ENCODE measurements at regions not wholly inside any gene's neighbourhood (a gene's known extent, or its start where the extent isn't known, plus 50 kb on each side); places are given as distances from the start of the nearest gene placed in this dataset.

DNA sequence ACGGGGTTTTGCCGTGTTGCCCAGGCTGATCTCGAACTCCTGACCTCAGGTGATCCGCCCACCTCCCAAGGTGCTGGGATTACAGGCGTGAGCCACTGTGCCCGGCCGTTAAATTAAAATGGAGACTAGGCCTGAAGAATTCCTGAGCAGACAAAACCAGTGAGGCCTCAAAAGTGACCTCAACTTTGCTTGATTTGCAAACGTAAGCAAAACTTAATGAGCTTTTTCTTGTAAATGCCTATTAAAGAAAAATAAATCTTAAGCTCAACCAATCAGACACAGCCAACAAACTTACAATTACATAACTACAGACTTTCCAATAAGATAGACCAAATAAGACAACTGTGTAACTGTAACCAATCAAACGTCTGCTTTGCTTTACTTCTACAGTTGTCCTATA lies 111.3 kb upstream of the SEMA6A start:
- H3K4me3 Mint-ChIP-seq = no peak overlapping the region
- H3K27me3 Mint-ChIP-seq (ENCODE audit: insufficient read depth) = no peaks in the 10 kb centered on the region
- DNase-seq = no peak
- peaks cover 35% of the 10 kb centered on the region for H3K9me3 Mint-ChIP-seq
- H3K4me1 Mint-ChIP-seq (ENCODE audit: low read depth) = no peaks in the 10 kb centered on the region
- no peak overlapping the region for H3K27ac Mint-ChIP-seq
- TF ChIP-seq CTCF (IDR thresholded peaks at IDR 0.05) = no peak
- no peaks in the 10 kb centered on the region for H3K36me3 Mint-ChIP-seq (ENCODE audit: low read depth)

GRCh38 chr5:116685069-116685468 lies 110.4 kb upstream of the SEMA6A start:
- Mint-ChIP-seq H3K27ac (no peak overlapping the region), H3K4me1 (ENCODE audit: low read depth) (no peaks in the 10 kb centered on the region), H3K27me3 (ENCODE audit: insufficient read depth) (no peaks in the 10 kb centered on the region), H3K9me3 (peaks cover 44% of the 10 kb centered on the region), H3K36me3 (ENCODE audit: low read depth) (no peaks in the 10 kb centered on the region), H3K4me3 (no peak overlapping the region)
- TF ChIP-seq CTCF (IDR thresholded peaks at IDR 0.05) = no peak
- no peak for DNase-seq

DNA sequence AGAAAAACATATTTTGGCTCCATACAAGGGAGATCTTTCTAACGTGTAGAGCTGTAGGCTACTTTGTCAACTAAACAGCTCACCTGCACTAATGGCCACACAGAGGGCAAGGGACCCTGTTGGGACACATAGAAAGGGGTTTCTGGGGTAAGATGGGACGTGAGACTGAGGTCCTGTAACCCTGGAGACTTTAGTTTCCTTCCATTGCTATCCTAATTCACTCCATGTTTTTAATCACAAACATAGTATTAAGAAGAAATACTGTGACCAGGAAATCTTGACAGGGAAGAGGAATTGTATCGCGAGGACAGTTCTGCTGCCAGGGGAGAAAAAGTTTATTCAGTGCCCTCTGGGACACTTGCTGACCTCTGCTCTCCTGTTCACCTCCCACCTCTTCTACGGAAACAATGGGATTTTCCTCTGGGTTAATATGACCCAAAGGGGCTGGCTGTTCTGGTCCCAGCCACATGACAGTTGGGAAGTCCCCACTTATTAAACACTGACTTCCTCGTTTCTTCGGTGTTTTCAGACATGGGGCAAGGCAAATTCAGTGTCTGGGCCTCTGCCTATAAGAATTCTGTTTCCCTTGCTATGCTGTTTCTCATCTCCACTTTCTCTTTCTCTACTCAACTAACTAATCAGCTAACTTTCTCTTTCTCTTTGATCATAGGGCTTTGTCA lies 106.9 kb upstream of the SEMA6A start:
- Mint-ChIP-seq H3K27ac (no peak overlapping the region), H3K4me1 (ENCODE audit: low read depth) (no peaks in the 10 kb centered on the region), H3K36me3 (ENCODE audit: low read depth) (no peaks in the 10 kb centered on the region), H3K4me3 (no peak overlapping the region), H3K9me3 (peaks cover 55% of the 10 kb centered on the region), H3K27me3 (ENCODE audit: insufficient read depth) (peaks cover under 1% of the 10 kb centered on the region; the same call in 1 of the 2 replicates)
- no peak for TF ChIP-seq CTCF (IDR thresholded peaks at IDR 0.05)
- DNase-seq = no peak

DNA sequence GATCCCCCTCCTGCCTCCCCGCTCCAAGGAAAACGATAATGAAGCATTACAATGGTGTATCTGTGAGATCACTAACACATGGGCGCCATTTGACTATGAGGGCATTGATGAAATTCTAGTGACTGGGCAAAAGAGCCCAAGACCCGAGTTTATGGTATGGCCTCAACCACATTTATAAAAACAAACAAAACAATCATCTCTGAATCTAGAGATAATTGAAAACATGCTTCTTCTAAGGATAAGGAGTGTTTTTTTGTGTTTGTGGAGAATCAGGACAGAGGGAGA lies 100.9 kb upstream of the SEMA6A start:
- Mint-ChIP-seq H3K4me1 (ENCODE audit: low read depth) (no peaks in the 10 kb centered on the region), H3K36me3 (ENCODE audit: low read depth) (no peaks in the 10 kb centered on the region; the same call in 1 of the 2 replicates), H3K9me3 (peaks cover 51% of the 10 kb centered on the region), H3K27ac (no peak overlapping the region), H3K27me3 (ENCODE audit: insufficient read depth) (peaks cover 4% of the 10 kb centered on the region; the same call in 1 of the 2 replicates), H3K4me3 (no peak overlapping the region)
- TF ChIP-seq CTCF (IDR thresholded peaks at IDR 0.05) = no peak
- no peak for DNase-seq

DNA sequence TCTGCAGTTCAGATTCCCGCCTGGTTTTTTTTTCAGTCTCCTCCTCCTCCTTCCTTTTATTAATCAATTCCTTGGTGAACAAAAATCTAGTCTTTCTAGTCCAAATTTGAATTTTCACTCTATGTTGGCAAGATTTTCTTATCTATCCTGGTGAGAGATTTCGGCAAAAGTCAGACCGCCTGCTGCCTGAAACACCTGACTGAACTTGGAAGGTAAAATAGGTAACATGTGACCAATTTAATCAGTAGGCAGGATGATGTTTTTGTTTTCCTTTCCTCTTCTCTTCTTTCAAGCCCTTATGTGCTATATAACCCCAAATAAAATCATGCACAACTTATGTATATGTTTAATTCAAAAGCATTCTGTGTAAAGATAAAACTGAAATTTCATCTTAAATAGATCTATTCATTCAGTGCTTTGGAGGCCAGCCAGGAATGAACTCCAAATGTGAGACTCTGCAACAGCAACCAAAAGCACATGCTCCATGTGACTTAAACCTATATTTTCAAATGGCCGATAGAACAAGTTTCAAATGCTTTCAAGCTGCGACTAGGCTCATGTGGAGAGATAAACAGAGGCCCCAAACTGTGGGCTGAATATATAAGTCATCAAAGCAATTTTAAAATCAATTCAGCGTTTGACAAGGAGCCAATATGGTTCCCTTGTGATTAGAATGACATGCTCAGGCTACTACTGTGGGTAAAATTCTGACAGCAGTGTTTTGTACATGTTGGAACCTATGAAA lies 100.4 kb upstream of the SEMA6A start:
- no peaks in the 10 kb centered on the region for H3K4me1 Mint-ChIP-seq (ENCODE audit: low read depth)
- no peaks in the 10 kb centered on the region; the same call in 1 of the 2 replicates for H3K36me3 Mint-ChIP-seq (ENCODE audit: low read depth)
- DNase-seq = no peak
- TF ChIP-seq CTCF (IDR thresholded peaks at IDR 0.05) = no peak
- H3K4me3 Mint-ChIP-seq = no peak overlapping the region
- H3K27me3 Mint-ChIP-seq (ENCODE audit: insufficient read depth) = peaks cover 4% of the 10 kb centered on the region; the same call in 1 of the 2 replicates
- no peak overlapping the region for H3K27ac Mint-ChIP-seq
- peaks cover 50% of the 10 kb centered on the region for H3K9me3 Mint-ChIP-seq

Measured in HFFc6 (cell line).